ENCODE measurements at regions not wholly inside any gene's neighbourhood (a gene's known extent, or its start where the extent isn't known, plus 50 kb on each side); places are given as distances from the start of the nearest gene placed in this dataset.

DNA sequence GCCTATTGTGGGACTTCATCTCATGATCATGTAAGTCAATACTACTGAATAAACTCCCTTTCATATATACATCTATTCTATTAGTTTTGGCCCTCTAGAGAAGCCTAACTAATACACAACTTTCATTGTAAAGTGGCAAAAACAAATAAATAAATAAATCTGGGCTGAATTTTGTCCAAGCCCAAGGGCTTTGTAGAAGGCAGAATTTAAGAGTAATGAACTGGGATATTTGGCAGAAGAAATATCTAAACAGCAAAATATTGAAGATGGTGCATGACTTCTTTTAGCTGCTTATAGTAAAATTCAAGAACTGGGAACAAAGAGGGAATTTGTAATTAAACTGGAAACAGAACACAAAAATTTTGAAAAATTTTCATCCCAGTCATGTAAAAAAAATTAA, 246.7 kb upstream of the GULP1 start (continued):
- TF ChIP-seq, protein P1, sequence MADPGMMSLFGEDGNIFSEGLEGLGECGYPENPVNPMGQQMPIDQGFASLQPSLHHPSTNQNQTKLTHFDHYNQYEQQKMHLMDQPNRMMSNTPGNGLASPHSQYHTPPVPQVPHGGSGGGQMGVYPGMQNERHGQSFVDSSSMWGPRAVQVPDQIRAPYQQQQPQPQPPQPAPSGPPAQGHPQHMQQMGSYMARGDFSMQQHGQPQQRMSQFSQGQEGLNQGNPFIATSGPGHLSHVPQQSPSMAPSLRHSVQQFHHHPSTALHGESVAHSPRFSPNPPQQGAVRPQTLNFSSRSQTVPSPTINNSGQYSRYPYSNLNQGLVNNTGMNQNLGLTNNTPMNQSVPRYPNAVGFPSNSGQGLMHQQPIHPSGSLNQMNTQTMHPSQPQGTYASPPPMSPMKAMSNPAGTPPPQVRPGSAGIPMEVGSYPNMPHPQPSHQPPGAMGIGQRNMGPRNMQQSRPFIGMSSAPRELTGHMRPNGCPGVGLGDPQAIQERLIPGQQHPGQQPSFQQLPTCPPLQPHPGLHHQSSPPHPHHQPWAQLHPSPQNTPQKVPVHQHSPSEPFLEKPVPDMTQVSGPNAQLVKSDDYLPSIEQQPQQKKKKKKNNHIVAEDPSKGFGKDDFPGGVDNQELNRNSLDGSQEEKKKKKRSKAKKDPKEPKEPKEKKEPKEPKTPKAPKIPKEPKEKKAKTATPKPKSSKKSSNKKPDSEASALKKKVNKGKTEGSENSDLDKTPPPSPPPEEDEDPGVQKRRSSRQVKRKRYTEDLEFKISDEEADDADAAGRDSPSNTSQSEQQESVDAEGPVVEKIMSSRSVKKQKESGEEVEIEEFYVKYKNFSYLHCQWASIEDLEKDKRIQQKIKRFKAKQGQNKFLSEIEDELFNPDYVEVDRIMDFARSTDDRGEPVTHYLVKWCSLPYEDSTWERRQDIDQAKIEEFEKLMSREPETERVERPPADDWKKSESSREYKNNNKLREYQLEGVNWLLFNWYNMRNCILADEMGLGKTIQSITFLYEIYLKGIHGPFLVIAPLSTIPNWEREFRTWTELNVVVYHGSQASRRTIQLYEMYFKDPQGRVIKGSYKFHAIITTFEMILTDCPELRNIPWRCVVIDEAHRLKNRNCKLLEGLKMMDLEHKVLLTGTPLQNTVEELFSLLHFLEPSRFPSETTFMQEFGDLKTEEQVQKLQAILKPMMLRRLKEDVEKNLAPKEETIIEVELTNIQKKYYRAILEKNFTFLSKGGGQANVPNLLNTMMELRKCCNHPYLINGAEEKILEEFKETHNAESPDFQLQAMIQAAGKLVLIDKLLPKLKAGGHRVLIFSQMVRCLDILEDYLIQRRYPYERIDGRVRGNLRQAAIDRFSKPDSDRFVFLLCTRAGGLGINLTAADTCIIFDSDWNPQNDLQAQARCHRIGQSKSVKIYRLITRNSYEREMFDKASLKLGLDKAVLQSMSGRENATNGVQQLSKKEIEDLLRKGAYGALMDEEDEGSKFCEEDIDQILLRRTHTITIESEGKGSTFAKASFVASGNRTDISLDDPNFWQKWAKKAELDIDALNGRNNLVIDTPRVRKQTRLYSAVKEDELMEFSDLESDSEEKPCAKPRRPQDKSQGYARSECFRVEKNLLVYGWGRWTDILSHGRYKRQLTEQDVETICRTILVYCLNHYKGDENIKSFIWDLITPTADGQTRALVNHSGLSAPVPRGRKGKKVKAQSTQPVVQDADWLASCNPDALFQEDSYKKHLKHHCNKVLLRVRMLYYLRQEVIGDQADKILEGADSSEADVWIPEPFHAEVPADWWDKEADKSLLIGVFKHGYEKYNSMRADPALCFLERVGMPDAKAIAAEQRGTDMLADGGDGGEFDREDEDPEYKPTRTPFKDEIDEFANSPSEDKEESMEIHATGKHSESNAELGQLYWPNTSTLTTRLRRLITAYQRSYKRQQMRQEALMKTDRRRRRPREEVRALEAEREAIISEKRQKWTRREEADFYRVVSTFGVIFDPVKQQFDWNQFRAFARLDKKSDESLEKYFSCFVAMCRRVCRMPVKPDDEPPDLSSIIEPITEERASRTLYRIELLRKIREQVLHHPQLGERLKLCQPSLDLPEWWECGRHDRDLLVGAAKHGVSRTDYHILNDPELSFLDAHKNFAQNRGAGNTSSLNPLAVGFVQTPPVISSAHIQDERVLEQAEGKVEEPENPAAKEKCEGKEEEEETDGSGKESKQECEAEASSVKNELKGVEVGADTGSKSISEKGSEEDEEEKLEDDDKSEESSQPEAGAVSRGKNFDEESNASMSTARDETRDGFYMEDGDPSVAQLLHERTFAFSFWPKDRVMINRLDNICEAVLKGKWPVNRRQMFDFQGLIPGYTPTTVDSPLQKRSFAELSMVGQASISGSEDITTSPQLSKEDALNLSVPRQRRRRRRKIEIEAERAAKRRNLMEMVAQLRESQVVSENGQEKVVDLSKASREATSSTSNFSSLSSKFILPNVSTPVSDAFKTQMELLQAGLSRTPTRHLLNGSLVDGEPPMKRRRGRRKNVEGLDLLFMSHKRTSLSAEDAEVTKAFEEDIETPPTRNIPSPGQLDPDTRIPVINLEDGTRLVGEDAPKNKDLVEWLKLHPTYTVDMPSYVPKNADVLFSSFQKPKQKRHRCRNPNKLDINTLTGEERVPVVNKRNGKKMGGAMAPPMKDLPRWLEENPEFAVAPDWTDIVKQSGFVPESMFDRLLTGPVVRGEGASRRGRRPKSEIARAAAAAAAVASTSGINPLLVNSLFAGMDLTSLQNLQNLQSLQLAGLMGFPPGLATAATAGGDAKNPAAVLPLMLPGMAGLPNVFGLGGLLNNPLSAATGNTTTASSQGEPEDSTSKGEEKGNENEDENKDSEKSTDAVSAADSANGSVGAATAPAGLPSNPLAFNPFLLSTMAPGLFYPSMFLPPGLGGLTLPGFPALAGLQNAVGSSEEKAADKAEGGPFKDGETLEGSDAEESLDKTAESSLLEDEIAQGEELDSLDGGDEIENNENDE (IDR thresholded peaks at IDR 0.05; ENCODE audit: insufficient replicate concordance, low read length) = no peak
- TF ChIP-seq POLR2AphosphoS5 (IDR thresholded peaks at IDR 0.05; ENCODE audit: low read depth, low read length) (no peak), CTBP2 (IDR thresholded peaks at IDR 0.05; ENCODE audit: borderline replicate concordance, insufficient read depth, insufficient read length, low read length) (no peak), KDM1A (IDR thresholded peaks at IDR 0.05; ENCODE audit: borderline replicate concordance, low read length) (no peak), CBX5 (IDR thresholded peaks at IDR 0.05; ENCODE audit: low read depth, low read length) (no peak), KDM5A (IDR thresholded peaks at IDR 0.05; ENCODE audit: low read length) (no peak), GTF2F1 (IDR thresholded peaks at IDR 0.05; ENCODE audit: borderline replicate concordance, low read depth, low read length) (no peak), CREB1 (IDR thresholded peaks at IDR 0.05) (no peak), SIRT6 (IDR thresholded peaks at IDR 0.05; ENCODE audit: low read length) (no peak)
- TF ChIP-seq, protein P2, sequence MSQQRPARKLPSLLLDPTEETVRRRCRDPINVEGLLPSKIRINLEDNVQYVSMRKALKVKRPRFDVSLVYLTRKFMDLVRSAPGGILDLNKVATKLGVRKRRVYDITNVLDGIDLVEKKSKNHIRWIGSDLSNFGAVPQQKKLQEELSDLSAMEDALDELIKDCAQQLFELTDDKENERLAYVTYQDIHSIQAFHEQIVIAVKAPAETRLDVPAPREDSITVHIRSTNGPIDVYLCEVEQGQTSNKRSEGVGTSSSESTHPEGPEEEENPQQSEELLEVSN (IDR thresholded peaks at IDR 0.05) = no peak

All from H1 (cell line).